ENCODE measurements at regions not wholly inside any gene's neighbourhood (a gene's known extent, or its start where the extent isn't known, plus 50 kb on each side); places are given as distances from the start of the nearest gene placed in this dataset.
A peak's percentile ranks its signal among the peaks of the same experiment; 100 is the strongest.

DNA sequence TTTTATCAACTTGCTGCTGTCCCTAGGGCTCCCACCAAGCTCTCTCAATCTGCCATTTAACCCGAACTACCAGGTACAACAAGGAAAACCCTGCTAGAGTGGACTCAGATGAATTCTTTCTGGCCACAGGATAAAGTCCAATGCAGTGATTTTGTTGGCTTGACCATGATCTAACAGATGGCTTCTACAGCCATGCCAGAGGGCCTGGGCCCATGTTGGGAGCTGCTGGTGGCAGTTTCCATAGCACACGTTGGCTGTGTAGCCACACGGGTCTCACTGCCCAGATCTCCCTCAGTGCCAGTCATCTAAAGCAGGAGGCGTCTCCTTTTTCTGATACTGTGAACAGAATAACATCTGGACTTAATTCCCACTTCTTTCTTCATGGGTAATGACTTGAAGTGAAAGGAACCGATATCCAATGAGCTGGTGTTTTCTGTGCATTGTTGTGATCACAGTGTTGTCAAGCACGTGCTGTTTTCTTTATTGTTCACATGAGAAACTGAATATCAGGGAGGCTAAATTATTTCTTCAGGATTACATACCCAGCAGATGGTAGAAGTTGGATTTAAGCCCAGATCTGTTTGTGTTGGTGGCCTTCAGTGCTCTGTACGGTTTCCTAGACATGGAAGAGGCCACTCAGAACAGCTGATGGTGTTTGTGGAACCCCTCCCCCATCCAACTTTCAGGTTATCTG, 85.2 kb upstream of the CLCN4 start:
- Histone ChIP-seq H3K4me3 (ENCODE audit: low read depth in 1 of 3, low read length in 3 of 3) (no peak overlapping the region), H3K4me1 (ENCODE audit: control insufficient read depth in 3 of 3, insufficient read depth in 2 of 3, low read depth in 1 of 3, low read length in 2 of 3) (no peaks in the 10 kb centered on the region), H3K27me3 (ENCODE audit: control insufficient read depth in 3 of 3, insufficient read depth in 3 of 3, low read length in 3 of 3) (no peaks in the 10 kb centered on the region), H3K9me3 (ENCODE audit: control insufficient read depth in 2 of 2, insufficient read depth in 1 of 2, low read depth in 1 of 2, low read length in 1 of 2) (no peaks in the 10 kb centered on the region), H3K27ac (ENCODE audit: low read depth in 1 of 3, low read length in 2 of 3) (no peak overlapping the region), H3K36me3 (ENCODE audit: control insufficient read depth in 3 of 3, insufficient read depth in 2 of 3, low read depth in 1 of 3, low read length in 3 of 3) (peaks cover 0 to 8% (median 4%) of the 10 kb centered on the region in 3 donors)
- DNase-seq (no peak), FAIRE-seq (no peak)
- 66 to 78% (median 75%) methylated on average over 7 of the region's 7 CpGs for WGBS, 3 donors

DNA sequence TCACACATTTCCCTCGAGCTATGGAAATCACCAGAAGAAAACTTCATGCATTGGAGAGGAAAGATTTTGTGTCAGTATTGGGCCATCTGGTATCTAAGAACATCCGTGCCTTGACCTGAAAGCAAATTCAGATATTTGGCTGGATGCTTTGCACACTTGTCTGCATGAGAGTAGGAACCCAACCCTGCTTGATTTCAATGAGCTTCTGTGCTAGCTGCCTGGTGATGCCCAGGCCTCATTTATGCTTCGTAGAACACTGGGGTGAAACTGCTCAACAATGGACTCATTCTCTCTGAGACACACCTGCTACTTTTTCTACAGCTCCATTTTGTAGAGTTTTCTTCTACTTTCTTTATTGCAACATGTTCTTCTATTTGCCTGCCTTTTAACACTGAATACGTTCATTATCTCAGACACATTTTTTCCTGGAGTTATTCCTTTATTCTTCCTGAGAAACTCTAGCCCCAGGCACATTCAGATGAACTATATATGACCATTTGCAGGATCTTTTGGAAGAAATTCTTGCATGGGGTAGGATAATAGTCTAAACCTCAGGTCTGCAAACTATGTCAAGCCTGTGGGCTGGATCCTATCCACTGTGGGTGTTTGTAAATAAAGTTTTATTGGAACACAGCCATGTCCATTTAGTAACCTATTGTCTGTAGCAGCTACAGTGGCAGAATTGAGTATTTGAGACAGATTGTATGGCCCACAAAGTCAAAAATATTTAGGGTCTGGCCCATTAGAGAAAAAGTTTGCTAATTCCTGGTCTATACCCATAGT, 83.8 kb upstream of the CLCN4 start:
- WGBS, 3 donors: 72 to 88% (median 83%) methylated on average over 4 of the region's 4 CpGs
- peaks cover 0 to 8% (median under 1%) of the 10 kb centered on the region in 3 donors for H3K36me3 ChIP-seq (ENCODE audit: control insufficient read depth in 3 of 3, insufficient read depth in 2 of 3, low read depth in 1 of 3, low read length in 3 of 3)
- H3K4me1 ChIP-seq (ENCODE audit: control insufficient read depth in 3 of 3, insufficient read depth in 2 of 3, low read depth in 1 of 3, low read length in 2 of 3): no peaks in the 10 kb centered on the region
- no peak overlapping the region for H3K27ac ChIP-seq (ENCODE audit: low read depth in 1 of 3, low read length in 2 of 3)
- FAIRE-seq (no peak), DNase-seq (no peak)
- H3K27me3 ChIP-seq (ENCODE audit: control insufficient read depth in 3 of 3, insufficient read depth in 3 of 3, low read length in 3 of 3): no peaks in the 10 kb centered on the region
- no peaks in the 10 kb centered on the region for H3K9me3 ChIP-seq (ENCODE audit: control insufficient read depth in 2 of 2, insufficient read depth in 1 of 2, low read depth in 1 of 2, low read length in 1 of 2)
- H3K4me3 ChIP-seq (ENCODE audit: low read depth in 1 of 3, low read length in 3 of 3): no peak overlapping the region

DNA sequence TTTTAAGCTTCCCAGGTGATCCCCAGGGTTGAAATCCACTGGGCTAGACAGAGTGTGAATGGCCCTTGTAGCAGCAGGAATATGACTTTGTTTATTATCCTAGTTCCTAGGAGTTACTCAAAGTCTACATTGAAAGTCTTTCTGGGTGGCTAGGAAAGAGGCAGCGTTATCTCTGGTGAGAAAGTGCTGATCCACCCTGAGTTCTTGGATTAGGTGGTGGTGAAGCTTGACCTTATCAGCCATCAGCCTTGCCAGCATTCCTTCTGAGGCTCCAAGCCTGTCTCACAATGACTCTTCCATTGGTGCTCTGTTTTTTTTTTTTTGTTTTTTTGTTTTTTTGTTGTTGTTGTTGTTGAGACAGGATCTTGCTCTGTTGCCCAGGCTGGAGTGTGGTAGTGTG, 83.1 kb upstream of the CLCN4 start:
- DNase-seq (no peak), FAIRE-seq (no peak)
- Histone ChIP-seq H3K9me3 (ENCODE audit: control insufficient read depth in 2 of 2, insufficient read depth in 1 of 2, low read depth in 1 of 2, low read length in 1 of 2) (no peaks in the 10 kb centered on the region), H3K36me3 (ENCODE audit: control insufficient read depth in 3 of 3, insufficient read depth in 2 of 3, low read depth in 1 of 3, low read length in 3 of 3) (peaks cover 0 to 6% (median 0%) of the 10 kb centered on the region in 3 donors), H3K4me3 (ENCODE audit: low read depth in 1 of 3, low read length in 3 of 3) (no peak overlapping the region), H3K27me3 (ENCODE audit: control insufficient read depth in 3 of 3, insufficient read depth in 3 of 3, low read length in 3 of 3) (no peaks in the 10 kb centered on the region), H3K4me1 (ENCODE audit: control insufficient read depth in 3 of 3, insufficient read depth in 2 of 3, low read depth in 1 of 3, low read length in 2 of 3) (no peaks in the 10 kb centered on the region), H3K27ac (ENCODE audit: low read depth in 1 of 3, low read length in 2 of 3) (no peak overlapping the region)
- 54 to 97% (median 69%) methylated on average over 1 of the region's 1 CpG for WGBS, 3 donors

DNA sequence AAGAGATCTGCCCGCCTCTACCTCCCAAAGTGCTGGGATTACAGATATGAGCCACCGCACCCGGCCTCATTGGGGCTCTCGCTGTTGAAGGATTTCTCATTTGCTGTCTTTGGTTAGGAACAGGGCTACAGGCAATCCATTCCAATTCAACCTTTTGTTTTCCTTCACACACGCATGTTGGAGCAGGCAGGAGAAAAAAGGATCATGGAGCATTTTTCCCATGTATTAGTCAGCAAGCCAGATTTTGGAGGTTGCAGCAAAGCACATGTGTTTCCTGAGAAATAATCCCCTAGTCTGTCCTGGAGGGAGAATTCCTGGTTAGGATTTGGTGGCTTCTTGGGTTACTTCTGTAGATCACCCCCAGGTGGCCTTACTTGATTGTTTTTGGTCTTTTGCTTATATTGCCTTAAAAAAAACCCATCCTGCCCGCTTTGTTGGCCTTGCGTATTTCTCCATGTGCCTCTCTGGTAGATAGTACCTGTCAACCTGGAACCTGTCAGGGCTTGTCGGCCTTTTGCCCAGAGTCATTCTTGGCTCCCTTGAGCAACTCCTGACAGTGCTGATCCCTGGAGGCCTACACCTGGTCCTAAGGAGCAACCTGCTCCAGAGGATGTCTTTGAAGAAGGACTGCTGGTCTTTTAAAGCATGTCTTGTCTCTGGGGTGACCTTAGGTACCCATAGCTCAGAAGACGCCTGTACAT, 82.4 kb upstream of the CLCN4 start:
- 91 to 96% (median 94%) methylated on average over 9 of the region's 9 CpGs for WGBS, 3 donors
- Histone ChIP-seq H3K27me3 (ENCODE audit: control insufficient read depth in 3 of 3, insufficient read depth in 3 of 3, low read length in 3 of 3) (no peaks in the 10 kb centered on the region), H3K9me3 (ENCODE audit: control insufficient read depth in 2 of 2, insufficient read depth in 1 of 2, low read depth in 1 of 2, low read length in 1 of 2) (no peaks in the 10 kb centered on the region), H3K36me3 (ENCODE audit: control insufficient read depth in 3 of 3, insufficient read depth in 2 of 3, low read depth in 1 of 3, low read length in 3 of 3) (peaks cover 0 to 6% (median 0%) of the 10 kb centered on the region in 3 donors), H3K27ac (ENCODE audit: low read depth in 1 of 3, low read length in 2 of 3) (no peak overlapping the region), H3K4me3 (ENCODE audit: low read depth in 1 of 3, low read length in 3 of 3) (no peak overlapping the region), H3K4me1 (ENCODE audit: control insufficient read depth in 3 of 3, insufficient read depth in 2 of 3, low read depth in 1 of 3, low read length in 2 of 3) (no peaks in the 10 kb centered on the region)
- no peak for FAIRE-seq
- no peak for DNase-seq

DNA sequence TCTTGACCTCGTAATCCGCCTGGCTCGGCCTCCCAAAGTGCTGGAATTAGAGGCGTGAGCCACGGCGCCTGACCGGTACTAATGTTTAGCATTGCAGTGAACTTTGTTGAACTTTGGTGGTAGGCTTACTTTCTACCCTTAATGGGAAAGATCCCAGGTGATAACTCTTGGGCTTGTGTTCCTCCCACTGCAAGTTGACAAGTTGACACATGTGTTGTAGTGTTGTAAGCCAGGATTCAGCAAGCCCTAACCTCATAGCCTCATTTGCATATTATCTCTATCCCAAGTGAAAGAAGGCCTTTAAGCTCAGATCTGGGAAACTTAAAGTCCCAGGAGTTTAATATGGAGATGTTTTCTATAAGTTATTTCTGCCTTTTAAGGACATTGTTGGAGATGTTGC, 80.0 kb upstream of the CLCN4 start:
- Histone ChIP-seq H3K27me3 (ENCODE audit: control insufficient read depth in 3 of 3, insufficient read depth in 3 of 3, low read length in 3 of 3) (no peaks in the 10 kb centered on the region), H3K36me3 (ENCODE audit: control insufficient read depth in 3 of 3, insufficient read depth in 2 of 3, low read depth in 1 of 3, low read length in 3 of 3) (peaks cover 0 to 2% (median 0%) of the 10 kb centered on the region in 3 donors), H3K27ac (ENCODE audit: low read depth in 1 of 3, low read length in 2 of 3) (no peak overlapping the region), H3K4me3 (ENCODE audit: low read depth in 1 of 3, low read length in 3 of 3) (no peak overlapping the region), H3K9me3 (ENCODE audit: control insufficient read depth in 2 of 2, insufficient read depth in 1 of 2, low read depth in 1 of 2, low read length in 1 of 2) (no peaks in the 10 kb centered on the region), H3K4me1 (ENCODE audit: control insufficient read depth in 3 of 3, insufficient read depth in 2 of 3, low read depth in 1 of 3, low read length in 2 of 3) (no peaks in the 10 kb centered on the region)
- DNase-seq (no peak), FAIRE-seq (no peak)
- 97 to 99% (median 98%) methylated on average over 7 of the region's 7 CpGs for WGBS, 3 donors

DNA sequence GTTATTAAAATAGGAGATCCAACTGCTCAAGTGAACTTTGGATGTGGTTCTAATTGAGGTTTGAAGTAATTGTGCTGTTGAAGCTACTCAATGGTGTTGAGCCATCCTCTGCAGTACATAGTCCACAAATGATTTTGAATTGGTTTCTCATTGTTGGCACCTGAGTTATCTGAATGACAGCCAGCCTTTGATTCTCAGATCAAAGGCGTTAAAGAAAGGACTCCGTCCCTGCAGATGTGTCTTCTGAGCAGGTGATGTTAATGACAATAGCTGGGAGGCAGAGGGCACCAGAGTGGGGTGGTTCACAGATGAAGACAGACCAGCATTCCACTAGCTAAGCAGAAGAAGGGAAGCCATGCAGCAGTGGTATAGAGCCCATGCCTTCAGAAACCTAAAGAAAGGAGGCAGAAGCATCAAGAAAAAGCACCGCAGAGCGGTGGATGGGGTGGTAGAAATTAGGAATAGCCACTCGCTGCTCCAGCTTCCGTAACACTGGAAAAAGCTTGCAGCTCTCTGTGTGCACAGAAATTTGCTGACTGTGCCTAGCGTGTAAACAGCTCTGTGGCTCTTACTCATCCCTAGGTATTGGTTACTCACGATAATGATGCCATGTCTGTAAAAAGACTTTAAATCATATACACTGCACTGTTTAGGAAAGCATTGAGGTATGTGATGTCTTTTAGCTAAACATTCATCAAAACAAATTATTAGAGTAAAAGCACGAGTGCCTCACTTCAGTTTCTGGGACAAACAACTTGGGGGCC, 79.2 kb upstream of the CLCN4 start:
- Histone ChIP-seq H3K27me3 (ENCODE audit: control insufficient read depth in 3 of 3, insufficient read depth in 3 of 3, low read length in 3 of 3) (no peaks in the 10 kb centered on the region), H3K4me3 (ENCODE audit: low read depth in 1 of 3, low read length in 3 of 3) (no peak overlapping the region), H3K27ac (ENCODE audit: low read depth in 1 of 3, low read length in 2 of 3) (no peak overlapping the region), H3K9me3 (ENCODE audit: control insufficient read depth in 2 of 2, insufficient read depth in 1 of 2, low read depth in 1 of 2, low read length in 1 of 2) (no peaks in the 10 kb centered on the region), H3K4me1 (ENCODE audit: control insufficient read depth in 3 of 3, insufficient read depth in 2 of 3, low read depth in 1 of 3, low read length in 2 of 3) (no peaks in the 10 kb centered on the region), H3K36me3 (ENCODE audit: control insufficient read depth in 3 of 3, insufficient read depth in 2 of 3, low read depth in 1 of 3, low read length in 3 of 3) (peaks cover 0 to 2% (median 0%) of the 10 kb centered on the region in 3 donors)
- WGBS, 3 donors: 69 to 79% (median 77%) methylated on average over 9 of the region's 9 CpGs
- DNase-seq (peak in 1 of 2 donors; percentile 6), FAIRE-seq (no peak)

DNA sequence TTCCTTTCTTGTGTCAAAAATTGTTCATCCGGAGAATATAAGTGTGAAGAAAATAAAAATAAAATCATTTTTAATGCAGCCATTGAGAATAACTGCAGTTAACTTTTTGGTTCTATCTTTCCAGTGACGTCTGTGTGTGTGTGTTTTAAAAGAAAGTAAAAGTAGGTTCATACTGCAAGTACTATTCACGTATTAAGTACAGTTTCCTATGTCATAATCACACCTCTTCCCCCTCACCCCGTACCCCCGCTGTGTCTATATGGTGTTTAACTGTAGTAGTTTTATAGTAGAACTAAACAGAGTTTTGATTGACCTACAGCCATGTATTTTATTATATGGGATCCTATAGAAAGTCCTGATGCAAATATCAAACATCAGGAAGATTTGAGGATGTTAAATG, 78.5 kb upstream of the CLCN4 start:
- FAIRE-seq (no peak), DNase-seq (no peak)
- H3K9me3 ChIP-seq (ENCODE audit: control insufficient read depth in 2 of 2, insufficient read depth in 1 of 2, low read depth in 1 of 2, low read length in 1 of 2): no peaks in the 10 kb centered on the region
- H3K27ac ChIP-seq (ENCODE audit: low read depth in 1 of 3, low read length in 2 of 3): no peak overlapping the region
- peaks cover 0 to 2% (median 0%) of the 10 kb centered on the region in 3 donors for H3K36me3 ChIP-seq (ENCODE audit: control insufficient read depth in 3 of 3, insufficient read depth in 2 of 3, low read depth in 1 of 3, low read length in 3 of 3)
- no peaks in the 10 kb centered on the region for H3K4me1 ChIP-seq (ENCODE audit: control insufficient read depth in 3 of 3, insufficient read depth in 2 of 3, low read depth in 1 of 3, low read length in 2 of 3)
- no peak overlapping the region for H3K4me3 ChIP-seq (ENCODE audit: low read depth in 1 of 3, low read length in 3 of 3)
- WGBS, 3 donors: 82 to 85% (median 84%) methylated on average over 5 of the region's 5 CpGs
- H3K27me3 ChIP-seq (ENCODE audit: control insufficient read depth in 3 of 3, insufficient read depth in 3 of 3, low read length in 3 of 3): no peaks in the 10 kb centered on the region

DNA sequence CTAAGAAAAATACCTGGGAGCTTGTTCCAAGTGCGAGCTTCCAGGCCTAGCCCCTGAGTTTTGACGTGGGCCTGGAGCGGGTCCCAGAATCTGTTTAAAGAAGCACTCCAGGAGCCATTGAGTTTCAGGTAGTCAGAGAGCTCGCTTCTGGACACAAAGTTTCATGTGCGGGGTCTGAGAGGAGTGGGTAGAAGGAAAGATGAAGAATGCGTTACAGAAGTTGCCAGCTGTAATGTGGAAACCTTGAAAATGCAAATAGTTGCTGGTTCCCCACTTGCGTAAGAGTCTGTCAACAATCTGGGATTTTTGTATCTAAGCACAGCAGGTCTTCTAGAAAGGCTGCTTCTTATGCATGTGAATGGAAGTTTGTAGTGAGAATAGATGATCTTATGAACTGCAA, 77.5 kb upstream of the CLCN4 start:
- Histone ChIP-seq H3K36me3 (ENCODE audit: control insufficient read depth in 3 of 3, insufficient read depth in 2 of 3, low read depth in 1 of 3, low read length in 3 of 3) (peaks cover 0 to 2% (median 0%) of the 10 kb centered on the region in 3 donors), H3K4me1 (ENCODE audit: control insufficient read depth in 3 of 3, insufficient read depth in 2 of 3, low read depth in 1 of 3, low read length in 2 of 3) (no peaks in the 10 kb centered on the region), H3K27me3 (ENCODE audit: control insufficient read depth in 3 of 3, insufficient read depth in 3 of 3, low read length in 3 of 3) (no peaks in the 10 kb centered on the region), H3K4me3 (ENCODE audit: low read depth in 1 of 3, low read length in 3 of 3) (no peak overlapping the region), H3K27ac (ENCODE audit: low read depth in 1 of 3, low read length in 2 of 3) (no peak overlapping the region), H3K9me3 (ENCODE audit: control insufficient read depth in 2 of 2, insufficient read depth in 1 of 2, low read depth in 1 of 2, low read length in 1 of 2) (no peaks in the 10 kb centered on the region)
- DNase-seq (no peak), FAIRE-seq (no peak)
- WGBS, 3 donors: 75 to 86% (median 85%) methylated on average over 7 of the region's 7 CpGs
